22Rv1 (cell line): ENCODE measurements at regions not wholly inside any gene's neighbourhood (a gene's known extent, or its start where the extent isn't known, plus 50 kb on each side); places are given as distances from the start of the nearest gene placed in this dataset.

Experiments used
- CTCF ChIP-seq: fragments of 450-650 bp; IDR thresholded peaks from 2 replicates; pipeline ENCODE4 v1.5.1; 2017; ENCODE audit warnings: mild to moderate bottlenecking
- ZFX ChIP-seq: fragments of 450-650 bp; IDR thresholded peaks from 2 replicates; pipeline ENCODE4 v1.6.1; 2017; ENCODE audit warnings: antibody characterized with exemption, borderline replicate concordance

- TF ChIP-seq CTCF: no peak
- TF ChIP-seq ZFX: no peak
Measured at GRCh38 chr14:26097852-26098251, 500.0 kb downstream of the NOVA1 start.
